WI38 (cell line): ENCODE measurements at regions not wholly inside any gene's neighbourhood (a gene's known extent, or its start where the extent isn't known, plus 50 kb on each side); places are given as distances from the start of the nearest gene placed in this dataset.

Experiments used
- H3K4me3 ChIP-seq: 2 replicates; pipeline ENCODE4 v1.5.1; 2011; ENCODE audit warnings: low read depth, mild to moderate bottlenecking, control low read depth, low read length
- CTCF ChIP-seq: IDR thresholded peaks from 2 replicates; pipeline ENCODE4 v1.5.1; 2012; ENCODE audit warnings: low read depth, mild to moderate bottlenecking, control low read depth, low read length

GRCh38 chr11:69881467-69882269 is 62.5 kb upstream of the FGF3 start:
- TF ChIP-seq CTCF: no peak
- H3K4me3 ChIP-seq: no peak overlapping the region

- TF ChIP-seq CTCF: no peak
Measured at GRCh38 chr11:69882270-69882608, 63.0 kb upstream of the FGF3 start.

GRCh38 chr11:69883292-69884255 is 64.4 kb upstream of the FGF3 start:
- no peak overlapping the region for H3K4me3 ChIP-seq
- no peak for TF ChIP-seq CTCF

More at GRCh38 chr11:69882270-69882608, 63.0 kb upstream of the FGF3 start:
- no peak overlapping the region for H3K4me3 ChIP-seq

- TF ChIP-seq CTCF: no peak
- H3K4me3 ChIP-seq: no peak overlapping the region
Measured at GRCh38 chr11:69884286-69884685, 65.1 kb upstream of the FGF3 start.

- no peak overlapping the region for H3K4me3 ChIP-seq
- TF ChIP-seq CTCF: no peak
Measured at GRCh38 chr11:69884751-69885150, 65.5 kb upstream of the FGF3 start.

GRCh38 chr11:69887330-69887729 is 68.1 kb upstream of the FGF3 start:
- H3K4me3 ChIP-seq: no peak overlapping the region
- TF ChIP-seq CTCF: no peak

- no peak for TF ChIP-seq CTCF
- no peak overlapping the region for H3K4me3 ChIP-seq
Measured at GRCh38 chr11:69887841-69888427, 68.7 kb upstream of the FGF3 start.
